ENCODE measurements at regions not wholly inside any gene's neighbourhood (a gene's known extent, or its start where the extent isn't known, plus 50 kb on each side); places are given as distances from the start of the nearest gene placed in this dataset.

GRCh38 chr17:34113089-34113488 lies 142.0 kb upstream of the CCL2 start:
- no peak for TF ChIP-seq REST (IDR thresholded peaks at IDR 0.05; ENCODE audit: low read depth)
- TF ChIP-seq ZBTB7A (IDR thresholded peaks at IDR 0.05; ENCODE audit: low read depth): no peak
- no peak for TF ChIP-seq YY1 (IDR thresholded peaks at IDR 0.05; ENCODE audit: low read depth)
- no peak for TF ChIP-seq MAX (IDR thresholded peaks at IDR 0.05)
- TF ChIP-seq RAD21 (IDR thresholded peaks at IDR 0.05; ENCODE audit: low read depth): no peak
- no peak for TF ChIP-seq EP300 (IDR thresholded peaks at IDR 0.05; ENCODE audit: borderline replicate concordance)
- no peak for TF ChIP-seq TCF12 (IDR thresholded peaks at IDR 0.05; ENCODE audit: low read depth)
- no peak for TF ChIP-seq CREB1 (IDR thresholded peaks at IDR 0.05; ENCODE audit: low read depth)
- TF ChIP-seq, protein P1, sequence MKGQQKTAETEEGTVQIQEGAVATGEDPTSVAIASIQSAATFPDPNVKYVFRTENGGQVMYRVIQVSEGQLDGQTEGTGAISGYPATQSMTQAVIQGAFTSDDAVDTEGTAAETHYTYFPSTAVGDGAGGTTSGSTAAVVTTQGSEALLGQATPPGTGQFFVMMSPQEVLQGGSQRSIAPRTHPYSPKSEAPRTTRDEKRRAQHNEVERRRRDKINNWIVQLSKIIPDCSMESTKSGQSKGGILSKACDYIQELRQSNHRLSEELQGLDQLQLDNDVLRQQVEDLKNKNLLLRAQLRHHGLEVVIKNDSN (IDR thresholded peaks at IDR 0.05): no peak
- TF ChIP-seq TAF1 (IDR thresholded peaks at IDR 0.05; ENCODE audit: low read depth): no peak
- no peak for TF ChIP-seq FOXM1 (IDR thresholded peaks at IDR 0.05; ENCODE audit: borderline replicate concordance, low read depth)
- no peak for TF ChIP-seq CEBPB (IDR thresholded peaks at IDR 0.05)
- no peak for TF ChIP-seq EGR1 (IDR thresholded peaks at IDR 0.05)

Measured in Ishikawa (cell line).